ENCODE measurements at regions not wholly inside any gene's neighbourhood (a gene's known extent, or its start where the extent isn't known, plus 50 kb on each side); places are given as distances from the start of the nearest gene placed in this dataset.

DNA sequence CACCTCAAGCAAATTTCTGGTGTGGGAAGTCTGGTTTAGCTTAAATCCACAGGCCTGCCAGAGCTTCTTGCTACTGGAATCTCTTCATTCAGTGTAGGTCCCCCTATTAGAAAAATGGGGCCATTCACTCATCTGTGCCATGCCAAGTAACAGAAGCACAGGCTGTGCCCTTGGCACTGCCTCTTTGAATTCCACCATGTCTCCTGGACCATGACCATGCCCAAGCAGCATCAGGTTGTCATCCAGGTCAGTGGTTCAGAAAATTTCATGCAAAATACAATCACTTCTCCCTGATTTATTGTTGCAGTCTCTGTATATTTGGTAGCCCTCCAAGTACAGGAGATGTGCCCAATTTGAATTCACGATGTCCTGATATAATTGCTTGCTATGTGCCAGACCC lies 602.1 kb upstream of the ZNF385D start (continued):
- TF ChIP-seq, protein P1, sequence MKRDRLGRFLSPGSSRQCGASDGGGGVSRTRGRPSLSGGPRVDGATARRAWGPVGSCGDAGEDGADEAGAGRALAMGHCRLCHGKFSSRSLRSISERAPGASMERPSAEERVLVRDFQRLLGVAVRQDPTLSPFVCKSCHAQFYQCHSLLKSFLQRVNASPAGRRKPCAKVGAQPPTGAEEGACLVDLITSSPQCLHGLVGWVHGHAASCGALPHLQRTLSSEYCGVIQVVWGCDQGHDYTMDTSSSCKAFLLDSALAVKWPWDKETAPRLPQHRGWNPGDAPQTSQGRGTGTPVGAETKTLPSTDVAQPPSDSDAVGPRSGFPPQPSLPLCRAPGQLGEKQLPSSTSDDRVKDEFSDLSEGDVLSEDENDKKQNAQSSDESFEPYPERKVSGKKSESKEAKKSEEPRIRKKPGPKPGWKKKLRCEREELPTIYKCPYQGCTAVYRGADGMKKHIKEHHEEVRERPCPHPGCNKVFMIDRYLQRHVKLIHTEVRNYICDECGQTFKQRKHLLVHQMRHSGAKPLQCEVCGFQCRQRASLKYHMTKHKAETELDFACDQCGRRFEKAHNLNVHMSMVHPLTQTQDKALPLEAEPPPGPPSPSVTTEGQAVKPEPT (CRISPR knock-in tag; IDR thresholded peaks at IDR 0.05; ENCODE audit: low read depth), result no peak
- TF ChIP-seq CENPX (CRISPR knock-in tag; IDR thresholded peaks at IDR 0.05), result no peak
- TF ChIP-seq ZNF660 (CRISPR knock-in tag; IDR thresholded peaks at IDR 0.05; ENCODE audit: borderline replicate concordance, low read depth), result no peak
- TF ChIP-seq MXD4 (CRISPR knock-in tag; IDR thresholded peaks at IDR 0.05), result no peak
- no peak for TF ChIP-seq RXRA (CRISPR knock-in tag; IDR thresholded peaks at IDR 0.05)
- no peak for TF ChIP-seq JUNB (CRISPR knock-in tag; IDR thresholded peaks at IDR 0.05; ENCODE audit: borderline replicate concordance)
- TF ChIP-seq MIXL1 (CRISPR knock-in tag; IDR thresholded peaks at IDR 0.05), result no peak
- TF ChIP-seq, protein P2, sequence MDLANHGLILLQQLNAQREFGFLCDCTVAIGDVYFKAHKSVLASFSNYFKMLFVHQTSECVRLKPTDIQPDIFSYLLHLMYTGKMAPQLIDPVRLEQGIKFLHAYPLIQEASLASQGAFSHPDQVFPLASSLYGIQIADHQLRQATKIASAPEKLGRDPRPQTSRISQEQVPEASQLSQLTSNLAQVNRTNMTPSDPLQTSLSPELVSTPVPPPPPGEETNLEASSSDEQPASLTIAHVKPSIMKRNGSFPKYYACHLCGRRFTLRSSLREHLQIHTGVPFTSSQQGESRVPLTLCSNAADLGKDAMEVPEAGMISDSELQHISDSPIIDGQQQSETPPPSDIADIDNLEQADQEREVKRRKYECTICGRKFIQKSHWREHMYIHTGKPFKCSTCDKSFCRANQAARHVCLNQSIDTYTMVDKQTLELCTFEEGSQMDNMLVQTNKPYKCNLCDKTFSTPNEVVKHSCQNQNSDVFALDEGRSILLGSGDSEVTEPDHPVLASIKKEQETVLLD (CRISPR knock-in tag; IDR thresholded peaks at IDR 0.05; ENCODE audit: low read depth), result no peak
- no peak for TF ChIP-seq ZNF782 (CRISPR knock-in tag; IDR thresholded peaks at IDR 0.05; ENCODE audit: borderline replicate concordance)
- TF ChIP-seq KDM2A (CRISPR knock-in tag; IDR thresholded peaks at IDR 0.05; ENCODE audit: borderline replicate concordance, low read depth), result no peak

DNA sequence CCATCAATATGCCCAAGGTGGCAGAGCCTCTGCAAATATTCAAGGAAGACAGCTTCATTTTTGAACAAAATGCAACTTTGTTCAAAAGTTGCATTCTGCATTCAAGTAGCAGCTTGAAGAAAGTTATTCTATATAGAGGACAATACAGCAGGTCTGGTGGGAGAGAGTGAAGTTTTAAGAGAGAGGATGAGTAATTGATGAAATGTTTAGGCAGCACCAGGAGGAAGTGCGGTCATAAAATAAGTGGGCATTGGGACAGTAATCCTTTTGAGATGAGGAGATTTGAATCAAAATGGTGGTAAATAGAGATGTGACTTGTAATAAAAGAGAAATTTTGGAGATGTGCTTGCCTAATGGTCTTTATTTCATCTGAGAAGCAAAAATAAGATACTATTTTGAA lies 607.3 kb upstream of the ZNF385D start:
- BruUV-seq (replicated peaks), result no TSS peak
- WGBS (ENCODE audit: low lambda C conversion rate), result 3% methylated on average over 1 of the region's 1 CpG
- Histone ChIP-seq H3K4me2 (ENCODE audit: low read depth, low read length) (no peak overlapping the region), H4K20me1 (ENCODE audit: insufficient read depth, low read length) (no peaks in the 10 kb centered on the region), H3K27ac (ENCODE audit: extremely low read length, insufficient read depth, low read length) (no peak overlapping the region), H3K4me3 (replicated peaks in 1 of 3; ENCODE audit: insufficient read depth in 1 of 3, low read depth in 2 of 3, low read length in 3 of 3) (no peak overlapping the region), H2AFZ (ENCODE audit: low read length) (no peak overlapping the region), H3K9me3 (ENCODE audit: low read length) (no peaks in the 10 kb centered on the region), H3K9ac (ENCODE audit: insufficient read depth, low read depth, low read length) (no peak overlapping the region), H3K36me3 (replicated peaks in 1 of 2; ENCODE audit: control insufficient read depth in 1 of 2, insufficient read depth in 2 of 2, low read length in 2 of 2) (no peaks in the 10 kb centered on the region), H3K27me3 (ENCODE audit: control insufficient read depth in 1 of 2, insufficient read depth in 2 of 2, low read length in 2 of 2) (no peaks in the 10 kb centered on the region), H3K79me2 (ENCODE audit: insufficient read depth, low read length) (no peaks in the 10 kb centered on the region), H3K4me1 (ENCODE audit: insufficient read depth, low read length) (no peaks in the 10 kb centered on the region)
- intact Hi-C loops (cut with micrococcal nuclease; ENCODE audit: unreplicated experiment) (no loop called here), in situ Hi-C loops (cut with HindIII; ENCODE audit: extremely low pct_ligation_motif_present, low pct_unique_long_range_greater_than_20kb) (no loop called here)
- ATAC-seq (no peak), DNase-seq (ENCODE audit: low spot score) (no peak), FAIRE-seq (no peak)
- CTCF ChIA-PET (ENCODE audit: low intra/inter-chr PET ratio, low total read pairs), result no interaction called here
- POLR2A ChIA-PET, result no interaction called here
- TF ChIP-seq, protein P3, sequence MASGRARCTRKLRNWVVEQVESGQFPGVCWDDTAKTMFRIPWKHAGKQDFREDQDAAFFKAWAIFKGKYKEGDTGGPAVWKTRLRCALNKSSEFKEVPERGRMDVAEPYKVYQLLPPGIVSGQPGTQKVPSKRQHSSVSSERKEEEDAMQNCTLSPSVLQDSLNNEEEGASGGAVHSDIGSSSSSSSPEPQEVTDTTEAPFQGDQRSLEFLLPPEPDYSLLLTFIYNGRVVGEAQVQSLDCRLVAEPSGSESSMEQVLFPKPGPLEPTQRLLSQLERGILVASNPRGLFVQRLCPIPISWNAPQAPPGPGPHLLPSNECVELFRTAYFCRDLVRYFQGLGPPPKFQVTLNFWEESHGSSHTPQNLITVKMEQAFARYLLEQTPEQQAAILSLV (CRISPR knock-in tag; IDR thresholded peaks at IDR 0.05; ENCODE audit: borderline replicate concordance), result no peak
- TF ChIP-seq ZBTB21 (CRISPR knock-in tag; IDR thresholded peaks at IDR 0.05), result no peak
- TF ChIP-seq RARA (CRISPR knock-in tag; IDR thresholded peaks at IDR 0.05), result no peak
- TF ChIP-seq SP5 (CRISPR knock-in tag; IDR thresholded peaks at IDR 0.05; ENCODE audit: borderline replicate concordance, low read depth), result no peak
- TF ChIP-seq ZNF10 (CRISPR knock-in tag; IDR thresholded peaks at IDR 0.05; ENCODE audit: borderline replicate concordance, low read depth), result no peak
- no peak for TF ChIP-seq SMC3 (IDR thresholded peaks at IDR 0.05; ENCODE audit: low read length)
- TF ChIP-seq ZBTB1 (CRISPR knock-in tag; IDR thresholded peaks at IDR 0.05; ENCODE audit: borderline replicate concordance), result no peak
- TF ChIP-seq, protein P4, sequence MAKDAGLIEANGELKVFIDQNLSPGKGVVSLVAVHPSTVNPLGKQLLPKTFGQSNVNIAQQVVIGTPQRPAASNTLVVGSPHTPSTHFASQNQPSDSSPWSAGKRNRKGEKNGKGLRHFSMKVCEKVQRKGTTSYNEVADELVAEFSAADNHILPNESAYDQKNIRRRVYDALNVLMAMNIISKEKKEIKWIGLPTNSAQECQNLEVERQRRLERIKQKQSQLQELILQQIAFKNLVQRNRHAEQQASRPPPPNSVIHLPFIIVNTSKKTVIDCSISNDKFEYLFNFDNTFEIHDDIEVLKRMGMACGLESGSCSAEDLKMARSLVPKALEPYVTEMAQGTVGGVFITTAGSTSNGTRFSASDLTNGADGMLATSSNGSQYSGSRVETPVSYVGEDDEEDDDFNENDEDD (CRISPR knock-in tag; IDR thresholded peaks at IDR 0.05; ENCODE audit: borderline replicate concordance), result no peak

Data from HepG2 (cell line).